ENCODE measurements at regions not wholly inside any gene's neighbourhood (a gene's known extent, or its start where the extent isn't known, plus 50 kb on each side); places are given as distances from the start of the nearest gene placed in this dataset.

- Mint-ChIP-seq H3K27ac (ENCODE audit: unreplicated experiment) (no peak overlapping the region), H3K36me3 (ENCODE audit: low read depth) (no peaks in the 10 kb centered on the region), H3K4me3 (ENCODE audit: unreplicated experiment) (no peak overlapping the region)
Measured at GRCh38 chr12:72144553-72144952, 127.6 kb upstream of the TRHDE start.

DNA sequence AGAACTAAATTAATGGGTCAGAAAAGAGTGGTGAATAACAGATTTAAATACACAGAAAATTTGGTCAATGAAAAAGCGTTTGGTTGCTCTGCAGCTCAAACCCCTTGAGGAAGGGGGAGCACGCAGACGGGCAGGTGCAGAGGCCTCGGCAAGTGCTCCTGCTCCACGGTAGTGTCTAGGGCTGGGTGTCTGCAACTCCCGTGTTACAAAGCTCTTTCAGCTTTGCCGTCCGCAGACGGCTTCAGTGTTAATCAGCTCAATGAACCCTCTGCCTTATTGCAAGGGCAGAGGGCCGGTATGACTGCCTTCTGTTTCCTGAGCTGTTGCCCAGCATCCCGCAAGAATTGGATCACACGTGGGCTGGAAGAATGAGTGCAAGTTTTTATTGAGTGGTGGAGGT, 125.7 kb upstream of the TRHDE start:
- TF ChIP-seq, protein P1, sequence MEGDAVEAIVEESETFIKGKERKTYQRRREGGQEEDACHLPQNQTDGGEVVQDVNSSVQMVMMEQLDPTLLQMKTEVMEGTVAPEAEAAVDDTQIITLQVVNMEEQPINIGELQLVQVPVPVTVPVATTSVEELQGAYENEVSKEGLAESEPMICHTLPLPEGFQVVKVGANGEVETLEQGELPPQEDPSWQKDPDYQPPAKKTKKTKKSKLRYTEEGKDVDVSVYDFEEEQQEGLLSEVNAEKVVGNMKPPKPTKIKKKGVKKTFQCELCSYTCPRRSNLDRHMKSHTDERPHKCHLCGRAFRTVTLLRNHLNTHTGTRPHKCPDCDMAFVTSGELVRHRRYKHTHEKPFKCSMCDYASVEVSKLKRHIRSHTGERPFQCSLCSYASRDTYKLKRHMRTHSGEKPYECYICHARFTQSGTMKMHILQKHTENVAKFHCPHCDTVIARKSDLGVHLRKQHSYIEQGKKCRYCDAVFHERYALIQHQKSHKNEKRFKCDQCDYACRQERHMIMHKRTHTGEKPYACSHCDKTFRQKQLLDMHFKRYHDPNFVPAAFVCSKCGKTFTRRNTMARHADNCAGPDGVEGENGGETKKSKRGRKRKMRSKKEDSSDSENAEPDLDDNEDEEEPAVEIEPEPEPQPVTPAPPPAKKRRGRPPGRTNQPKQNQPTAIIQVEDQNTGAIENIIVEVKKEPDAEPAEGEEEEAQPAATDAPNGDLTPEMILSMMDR (IDR thresholded peaks at IDR 0.05), result no peak
- no peaks in the 10 kb centered on the region for H3K4me1 Mint-ChIP-seq (ENCODE audit: low read depth)
- no peak overlapping the region for H3K27ac Mint-ChIP-seq (ENCODE audit: unreplicated experiment)
- no peak for DNase-seq (ENCODE audit: low spot score)
- H3K9me3 Mint-ChIP-seq (ENCODE audit: low read depth), result no peaks in the 10 kb centered on the region
- no peaks in the 10 kb centered on the region for H3K36me3 Mint-ChIP-seq (ENCODE audit: low read depth)
- no peak overlapping the region for H3K4me3 Mint-ChIP-seq (ENCODE audit: unreplicated experiment)
- H3K27me3 Mint-ChIP-seq (ENCODE audit: low read depth), result peaks cover 10% of the 10 kb centered on the region

More at GRCh38 chr12:72144553-72144952, 127.6 kb upstream of the TRHDE start:
- peaks cover 12% of the 10 kb centered on the region for H3K27me3 Mint-ChIP-seq (ENCODE audit: low read depth)
- no peaks in the 10 kb centered on the region for H3K9me3 Mint-ChIP-seq (ENCODE audit: low read depth)
- H3K4me1 Mint-ChIP-seq (ENCODE audit: low read depth), result no peaks in the 10 kb centered on the region
- TF ChIP-seq, protein P1 (IDR thresholded peaks at IDR 0.05), result no peak
- no peak for DNase-seq (ENCODE audit: low spot score)

DNA sequence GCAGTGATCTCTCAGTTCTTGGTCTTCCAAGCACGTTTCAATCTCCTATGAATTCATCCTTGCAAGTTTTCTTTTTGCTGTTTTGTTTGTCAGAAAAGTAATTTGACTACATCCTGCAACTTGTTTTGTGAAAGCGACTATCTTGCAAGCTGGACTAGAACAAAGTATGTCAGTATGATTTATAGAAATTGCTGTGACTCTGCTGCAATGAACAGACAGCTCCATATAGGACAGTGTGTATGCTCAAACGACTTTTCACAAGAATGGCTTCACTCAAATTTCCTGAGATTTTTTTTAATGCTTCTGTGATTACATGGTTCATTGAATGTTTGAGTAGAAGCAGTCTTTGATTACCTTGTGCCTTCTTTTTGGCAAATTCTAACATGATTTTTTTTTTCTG, 123.5 kb upstream of the TRHDE start:
- H3K4me3 Mint-ChIP-seq (ENCODE audit: unreplicated experiment), result no peak overlapping the region
- H3K27ac Mint-ChIP-seq (ENCODE audit: unreplicated experiment), result no peak overlapping the region
- no peaks in the 10 kb centered on the region for H3K9me3 Mint-ChIP-seq (ENCODE audit: low read depth)
- DNase-seq (ENCODE audit: low spot score), result no peak
- no peaks in the 10 kb centered on the region for H3K36me3 Mint-ChIP-seq (ENCODE audit: low read depth)
- H3K4me1 Mint-ChIP-seq (ENCODE audit: low read depth), result no peaks in the 10 kb centered on the region
- peaks cover 15% of the 10 kb centered on the region for H3K27me3 Mint-ChIP-seq (ENCODE audit: low read depth)
- TF ChIP-seq, protein P1 (IDR thresholded peaks at IDR 0.05), result no peak

GRCh38 chr12:72162875-72163274, 109.3 kb upstream of the TRHDE start:
- Mint-ChIP-seq H3K4me3 (ENCODE audit: unreplicated experiment) (no peak overlapping the region), H3K36me3 (ENCODE audit: low read depth) (no peaks in the 10 kb centered on the region), H3K4me1 (ENCODE audit: low read depth) (no peaks in the 10 kb centered on the region), H3K27ac (ENCODE audit: unreplicated experiment) (no peak overlapping the region), H3K27me3 (ENCODE audit: low read depth) (peaks cover 9% of the 10 kb centered on the region), H3K9me3 (ENCODE audit: low read depth) (no peaks in the 10 kb centered on the region)
- no peak for DNase-seq (ENCODE audit: low spot score)
- TF ChIP-seq, protein P1 (IDR thresholded peaks at IDR 0.05), result no peak

- Mint-ChIP-seq H3K9me3 (ENCODE audit: low read depth) (no peaks in the 10 kb centered on the region), H3K4me1 (ENCODE audit: low read depth) (no peaks in the 10 kb centered on the region), H3K4me3 (ENCODE audit: unreplicated experiment) (no peak overlapping the region), H3K36me3 (ENCODE audit: low read depth) (no peaks in the 10 kb centered on the region), H3K27ac (ENCODE audit: unreplicated experiment) (no peak overlapping the region), H3K27me3 (ENCODE audit: low read depth) (peaks cover 3% of the 10 kb centered on the region)
- TF ChIP-seq, protein P1 (IDR thresholded peaks at IDR 0.05), result no peak
- DNase-seq (ENCODE audit: low spot score), result no peak
Measured at GRCh38 chr12:72168851-72169250, 103.3 kb upstream of the TRHDE start.
